H1 (cell line): ENCODE measurements at regions not wholly inside any gene's neighbourhood (a gene's known extent, or its start where the extent isn't known, plus 50 kb on each side); places are given as distances from the start of the nearest gene placed in this dataset.

Experiments
- CTCF ChIA-PET: fragments of 300-600 bp; sonication (Branson Sonifier 250); formaldehyde crosslinking; loops from one replicate; lab custom pipeline; 2021; ENCODE audit not compliant: partially characterized antibody; lab: Charles Lee
- POLR2A ChIA-PET: fragments of 300-600 bp; sonication (Branson Sonifier 250); formaldehyde crosslinking; loops from one replicate; lab custom pipeline; 2021; ENCODE audit warnings: inconsistent platforms; ENCODE audit not compliant: partially characterized antibody; lab: Charles Lee
- DNase-seq, 2 experiments: peaks; one replicate each; pipeline versions ENCODE4 v3.0.0 to v3.0.0-alpha.2; 2010 to 2022; ENCODE audit warnings: low spot score in 2 of 2, low read depth in 1 of 2, mixed read lengths in 1 of 2
- FAIRE-seq: peaks from 2 replicates; lab custom pipeline; 2011; peaks lifted over from hg19 to GRCh38; lab: Jason Lieb, UNC
- H2AFZ ChIP-seq: 2 replicates; pipeline ENCODE4 v1.8.1; 2012; ENCODE audit warnings: low read length, inconsistent platforms
- H2AK5ac ChIP-seq: 2 replicates; pipeline ENCODE4 v1.6.1; 2013; ENCODE audit warnings: low read depth, low read length
- H2BK120ac ChIP-seq: replicated peaks from 2 replicates; pipeline ENCODE3; 2013; ENCODE audit warnings: low read depth, low read length, inconsistent platforms
- H2BK12ac ChIP-seq: 2 replicates; pipeline ENCODE4 v1.6.1; 2013; ENCODE audit warnings: low read depth, low read length
- H2BK15ac ChIP-seq: 2 replicates; pipeline ENCODE4 v1.6.1; 2013; ENCODE audit warnings: low read length
- H2BK20ac ChIP-seq: 2 replicates; pipeline ENCODE4 v1.6.1; 2013; ENCODE audit warnings: low read length
- H2BK5ac ChIP-seq: 2 replicates; pipeline ENCODE4 v1.6.1; 2013; ENCODE audit warnings: low read depth, low read length
- H3K14ac ChIP-seq: 2 replicates; pipeline ENCODE4 v1.6.1; 2013; ENCODE audit warnings: inconsistent platforms; ENCODE audit not compliant: insufficient read length
- H3K18ac ChIP-seq: 2 replicates; pipeline ENCODE4 v1.6.1; 2013; ENCODE audit warnings: low read length; ENCODE audit errors: extremely low read depth
- H3K23ac ChIP-seq: 2 replicates; pipeline ENCODE4 v1.6.1; 2013; ENCODE audit warnings: inconsistent platforms; ENCODE audit not compliant: insufficient read length
- H3K23me2 ChIP-seq: 2 replicates; pipeline ENCODE4 v1.6.1; 2013; ENCODE audit warnings: low read depth, low read length
- H3K27ac ChIP-seq: 2 replicates; pipeline ENCODE4 v1.6.1; 2011; ENCODE audit warnings: low read depth, low read length, inconsistent platforms
- H3K27me3 ChIP-seq, 4 experiments: replicated peaks in 1 of 4; 1 replicate in 1 of 4; 2 replicates in 3 of 4; pipeline versions ENCODE4 v1.6.1 to v1.8.1; 2011 to 2013; ENCODE audit warnings: low read length in 3 of 4, mild to moderate bottlenecking in 3 of 4, inconsistent platforms in 2 of 4, mixed read lengths in 2 of 4, moderate library complexity in 1 of 4; ENCODE audit not compliant: control insufficient read depth in 3 of 4, insufficient read depth in 3 of 4; ENCODE audit errors: extremely low read depth in 1 of 4
- H3K36me3 ChIP-seq, 4 experiments: 2 replicates each; pipeline versions ENCODE4 v1.6.1 to v1.8.1; 2011 to 2013; ENCODE audit warnings: mild to moderate bottlenecking in 4 of 4, low read length in 3 of 4, moderate library complexity in 2 of 4, control low read depth in 1 of 4, inconsistent platforms in 1 of 4; ENCODE audit not compliant: insufficient read depth in 4 of 4, control insufficient read depth in 2 of 4
- H3K4ac ChIP-seq: replicated peaks from 2 replicates; pipeline ENCODE3; 2013; ENCODE audit warnings: low read length, low read depth, mixed read lengths, inconsistent platforms; ENCODE audit not compliant: insufficient read length
- H3K4me1 ChIP-seq, 4 experiments: replicated peaks in 1 of 4; 1 replicate in 1 of 4; 2 replicates in 3 of 4; pipeline versions ENCODE4 v1.6.1 to v1.8.1; 2011 to 2013; ENCODE audit warnings: low read length in 3 of 4, inconsistent platforms in 2 of 4, mixed read lengths in 1 of 4; ENCODE audit not compliant: insufficient read depth in 4 of 4, control insufficient read depth in 3 of 4
- H3K4me2 ChIP-seq, 2 experiments: 2 replicates each; pipeline versions ENCODE4 v1.6.1 to v1.8.1; 2011 to 2013; ENCODE audit warnings: low read depth in 2 of 2, low read length in 2 of 2, control low read depth in 1 of 2, inconsistent platforms in 1 of 2, mild to moderate bottlenecking in 1 of 2; ENCODE audit not compliant: insufficient read depth in 1 of 2
- H3K4me3 ChIP-seq, 4 experiments: fragments of 200-600, 300-600 bp in 1 of 4; sonication (generic), shearing (Covaris generic), sonication (Bioruptor Twin) in 1 of 4; 2 replicates each; pipeline versions ENCODE4 v1.5.1 to v1.8.1; 2011 to 2016; ENCODE audit warnings: low read length in 4 of 4, low read depth in 3 of 4, control low read depth in 2 of 4, inconsistent platforms in 2 of 4, mild to moderate bottlenecking in 2 of 4, mixed read lengths in 1 of 4, moderate library complexity in 1 of 4; ENCODE audit not compliant: insufficient read depth in 2 of 4; ENCODE audit errors: extremely low read depth in 1 of 4
- H3K56ac ChIP-seq: replicated peaks from 2 replicates; pipeline ENCODE3; 2013; ENCODE audit warnings: low read depth, mild to moderate bottlenecking, mixed read lengths, low read length, inconsistent platforms; ENCODE audit not compliant: insufficient read length
- H3K79me1 ChIP-seq: 2 replicates; pipeline ENCODE4 v1.6.1; 2013; ENCODE audit warnings: low read depth, low read length, control low read depth
- H3K79me2 ChIP-seq, 2 experiments: 2 replicates each; pipeline versions ENCODE4 v1.6.1 to v1.8.1; 2012 to 2013; ENCODE audit warnings: low read length in 2 of 2, mild to moderate bottlenecking in 2 of 2, inconsistent platforms in 1 of 2; ENCODE audit not compliant: insufficient read depth in 2 of 2, control insufficient read depth in 1 of 2
- H3K9ac ChIP-seq, 4 experiments: replicated peaks in 1 of 4; 1 replicate in 1 of 4; 2 replicates in 3 of 4; pipeline versions ENCODE4 v1.6.1 to v1.8.1; 2011 to 2013; ENCODE audit warnings: low read depth in 3 of 4, low read length in 3 of 4, control low read depth in 2 of 4, mild to moderate bottlenecking in 2 of 4, moderate library complexity in 2 of 4, inconsistent platforms in 1 of 4; ENCODE audit errors: extremely low read depth in 1 of 4
- H3K9me3 ChIP-seq, 2 experiments: 2 replicates each; pipeline versions ENCODE4 v1.6.1 to v1.8.1; 2012 to 2013; ENCODE audit warnings: mild to moderate bottlenecking in 2 of 2, moderate library complexity in 2 of 2, control low read depth in 1 of 2, inconsistent platforms in 1 of 2, low read depth in 1 of 2, low read length in 1 of 2, mixed read lengths in 1 of 2; ENCODE audit not compliant: insufficient read depth in 2 of 2
- H4K20me1 ChIP-seq, 2 experiments: replicated peaks in 1 of 2; 2 replicates each; pipeline versions ENCODE3 to v1.8.1; 2011 to 2013; ENCODE audit warnings: inconsistent platforms in 2 of 2, low read length in 2 of 2, mild to moderate bottlenecking in 1 of 2; ENCODE audit not compliant: insufficient read depth in 2 of 2, control insufficient read depth in 1 of 2
- H4K5ac ChIP-seq: 2 replicates; pipeline ENCODE4 v1.6.1; 2013; ENCODE audit warnings: low read length, low read depth, mixed read lengths, inconsistent platforms; ENCODE audit not compliant: insufficient read length
- H4K8ac ChIP-seq: 2 replicates; pipeline ENCODE4 v1.8.0; 2013; ENCODE audit warnings: mild to moderate bottlenecking, moderate library complexity, low read length, inconsistent platforms; ENCODE audit not compliant: insufficient read depth; ENCODE audit errors: extremely low read depth
- H4K91ac ChIP-seq: replicated peaks from 2 replicates; pipeline ENCODE3; 2013; ENCODE audit warnings: low read length, mixed read lengths, inconsistent platforms; ENCODE audit not compliant: insufficient read length
- ASH2L ChIP-seq: fragments of 200-600, 300-600 bp; sonication (generic); IDR thresholded peaks from one replicate; pipeline ENCODE4 v1.7.1; 2017; ENCODE audit warnings: low read length
- CTCF ChIP-seq, 3 experiments: IDR thresholded peaks; 1 replicate in 2 of 3; 2 replicates in 1 of 3; pipeline versions ENCODE4 v1.5.1 to v1.6.1; 2011; ENCODE audit warnings: low read length in 3 of 3, mild to moderate bottlenecking in 3 of 3, inconsistent platforms in 2 of 3, low read depth in 1 of 3, moderate library complexity in 1 of 3; ENCODE audit not compliant: insufficient read depth in 1 of 3; ENCODE audit errors: control extremely low read depth in 1 of 3
- PHF8 ChIP-seq: fragments of 200-600 bp; sonication (generic); conservative IDR thresholded peaks from 2 replicates; pipeline ENCODE4 v1.7.1; 2012; ENCODE audit warnings: low read depth, mild to moderate bottlenecking, inconsistent platforms, low read length, moderate library complexity
- POLR2AphosphoS5 ChIP-seq: IDR thresholded peaks from 2 replicates; pipeline ENCODE4 v1.6.1; 2011; ENCODE audit warnings: low read depth, low read length
- SIN3A ChIP-seq, 2 experiments: IDR thresholded peaks in 1 of 2; conservative IDR thresholded peaks in 1 of 2; 2 replicates each; pipeline ENCODE4 v1.6.1; 2011 to 2012; ENCODE audit warnings: low read length in 2 of 2, improper control_type of control experiment in 1 of 2, low read depth in 1 of 2, mild to moderate bottlenecking in 1 of 2
- TCF12 ChIP-seq: IDR thresholded peaks from 2 replicates; pipeline ENCODE4 v1.6.1; 2011; ENCODE audit warnings: low read depth, mild to moderate bottlenecking, low read length
- WGBS, 2 experiments: shearing (Covaris generic) in 1 of 2; methylation state at CpG; one replicate each; pipeline versions ENCODE4 v1.1.6 to v1.1.7; 2013 to 2015; ENCODE audit warnings: low lambda C conversion rate in 2 of 2, mixed read lengths in 2 of 2, inconsistent platforms in 1 of 2, low coverage in 1 of 2, missing lambda C conversion rate in 1 of 2; ENCODE audit not compliant: insufficient replicate concordance in 2 of 2, insufficient coverage in 1 of 2, insufficient read length in 1 of 2; ENCODE audit errors: extremely low coverage in 1 of 2, missing lambda C conversion rate in 1 of 2; 5-methylcytosine and 5-hydroxymethylcytosine counted together

- ChIA-PET POLR2A (no interaction called here), CTCF (interaction anchor here (0.8 to 1.3 kb wide), 2 partner anchors 22 to 124 kb away, joined by 3 read pairs; no protein-coding TSS in a partner anchor)
- H2BK12ac ChIP-seq: no peak overlapping the region
- H3K9ac ChIP-seq: no peak overlapping the region
- H3K27ac ChIP-seq: no peak overlapping the region
- no peak overlapping the region for H2BK5ac ChIP-seq
- no peaks in the 10 kb centered on the region; a peak in 2 of 7 replicates for H3K4me1 ChIP-seq
- no peaks in the 10 kb centered on the region for H3K9me3 ChIP-seq
- H3K4me2 ChIP-seq: no peak overlapping the region
- no peak overlapping the region for H2BK15ac ChIP-seq
- H3K4ac ChIP-seq: no peak overlapping the region
- no peaks in the 10 kb centered on the region for H3K27me3 ChIP-seq
- no peaks in the 10 kb centered on the region for H3K79me1 ChIP-seq
- no peak overlapping the region for H4K8ac ChIP-seq
- H3K18ac ChIP-seq: no peak overlapping the region
- DNase-seq: no peak
- FAIRE-seq: no peak
- H2BK20ac ChIP-seq: no peak overlapping the region
- no peak overlapping the region for H2AFZ ChIP-seq
- no peak overlapping the region for H3K4me3 ChIP-seq
- H3K23me2 ChIP-seq: no peaks in the 10 kb centered on the region
- no peaks in the 10 kb centered on the region for H4K20me1 ChIP-seq
- no peak overlapping the region for H3K23ac ChIP-seq
- H2AK5ac ChIP-seq: no peak overlapping the region
- no peak overlapping the region for H4K91ac ChIP-seq
- H3K14ac ChIP-seq: no peak overlapping the region
- 94% methylated on average over 12 of the region's 13 CpGs; no CpG with 5 or more reads in 1 of the 2 experiments for WGBS, 2 experiments
- no peak overlapping the region for H3K56ac ChIP-seq
- TF ChIP-seq TCF12 (no peak), ASH2L (no peak), SIN3A (conservative IDR thresholded peaks at IDR 0.05 in 1 of 2, IDR thresholded peaks at IDR 0.05 in 1 of 2; ENCODE audit: low read depth in 1 of 2, low read length in 2 of 2) (no peak), POLR2AphosphoS5 (no peak), CTCF (IDR thresholded peaks at IDR 0.05; ENCODE audit: control extremely low read depth in 1 of 3, insufficient read depth in 1 of 3, low read depth in 1 of 3, low read length in 3 of 3) (no peak), PHF8 (no peak)
- H2BK120ac ChIP-seq: no peak overlapping the region
- H3K36me3 ChIP-seq: no peaks in the 10 kb centered on the region
- no peak overlapping the region for H4K5ac ChIP-seq
- no peaks in the 10 kb centered on the region for H3K79me2 ChIP-seq
These were observed 407.0 kb downstream of the BRD1 start for GRCh38 chr22:49420651-49421050.
